Ishikawa (cell line): ENCODE measurements at regions not wholly inside any gene's neighbourhood (a gene's known extent, or its start where the extent isn't known, plus 50 kb on each side); places are given as distances from the start of the nearest gene placed in this dataset.

Experiments
- CREB1 ChIP-seq: IDR thresholded peaks from 2 replicates; pipeline ENCODE4 v1.6.1; 2012; ENCODE audit warnings: low read depth
- EP300 ChIP-seq: IDR thresholded peaks from 2 replicates; pipeline ENCODE4 v1.6.1; 2012; ENCODE audit warnings: borderline replicate concordance
- TAF1 ChIP-seq: IDR thresholded peaks from 2 replicates; pipeline ENCODE4 v1.6.1; 2012; ENCODE audit warnings: low read depth, mild to moderate bottlenecking
- YY1 ChIP-seq: IDR thresholded peaks from 2 replicates; pipeline ENCODE4 v1.6.1; 2012; ENCODE audit warnings: low read depth
- TF ChIP-seq, protein P1 (sequence below): IDR thresholded peaks from 2 replicates; pipeline ENCODE4 v1.6.1; 2012; ENCODE audit warnings: low read depth, mild to moderate bottlenecking
- TF ChIP-seq, protein P2 (sequence below): IDR thresholded peaks from 2 replicates; pipeline ENCODE4 v1.6.1; 2012

DNA sequence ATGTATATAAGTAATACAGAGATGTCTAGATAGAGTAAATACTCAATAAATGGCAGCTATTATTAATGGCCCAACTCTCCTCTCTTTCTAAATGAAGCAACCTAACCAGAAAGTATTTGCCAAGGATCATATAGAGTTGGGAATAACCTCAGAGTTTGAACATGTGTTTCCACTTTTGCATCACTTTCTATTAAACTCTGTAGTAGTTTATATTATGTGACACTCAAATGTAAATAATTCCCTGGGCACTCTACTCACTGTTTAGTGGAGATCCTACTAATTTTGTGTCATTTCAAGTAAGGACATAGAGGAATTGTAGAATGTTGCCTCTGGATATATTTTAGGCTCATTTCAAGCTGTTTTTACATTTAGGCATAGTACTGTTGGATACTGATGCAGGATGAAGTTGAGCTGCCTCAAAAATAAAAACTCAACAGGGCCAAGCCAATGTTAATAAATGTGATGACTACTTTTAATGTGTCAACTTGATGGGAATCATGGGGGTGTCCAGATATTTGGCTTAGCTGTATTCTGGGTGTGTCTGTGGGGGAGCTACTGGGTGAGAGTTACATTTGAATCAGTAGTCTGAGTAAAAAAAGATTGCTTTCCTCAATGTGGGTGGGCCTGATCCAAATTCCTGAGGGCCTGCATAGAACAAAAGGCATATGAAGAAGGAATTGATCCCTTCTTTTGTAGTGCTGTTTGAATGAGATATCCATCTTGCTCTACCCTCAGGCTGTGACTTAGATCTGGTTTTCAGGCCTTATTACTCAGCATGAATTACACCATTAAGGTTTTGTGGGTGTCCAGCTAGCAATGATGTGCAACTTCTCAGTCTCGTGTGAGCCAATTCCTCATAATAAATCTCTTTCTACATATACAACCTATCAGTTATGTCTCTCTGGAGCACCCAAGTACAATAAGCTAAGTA, 1368.2 kb downstream of the STIM2 start:
- no peak for TF ChIP-seq TAF1
- no peak for TF ChIP-seq CREB1
- TF ChIP-seq YY1 = no peak
- TF ChIP-seq, protein P1, sequence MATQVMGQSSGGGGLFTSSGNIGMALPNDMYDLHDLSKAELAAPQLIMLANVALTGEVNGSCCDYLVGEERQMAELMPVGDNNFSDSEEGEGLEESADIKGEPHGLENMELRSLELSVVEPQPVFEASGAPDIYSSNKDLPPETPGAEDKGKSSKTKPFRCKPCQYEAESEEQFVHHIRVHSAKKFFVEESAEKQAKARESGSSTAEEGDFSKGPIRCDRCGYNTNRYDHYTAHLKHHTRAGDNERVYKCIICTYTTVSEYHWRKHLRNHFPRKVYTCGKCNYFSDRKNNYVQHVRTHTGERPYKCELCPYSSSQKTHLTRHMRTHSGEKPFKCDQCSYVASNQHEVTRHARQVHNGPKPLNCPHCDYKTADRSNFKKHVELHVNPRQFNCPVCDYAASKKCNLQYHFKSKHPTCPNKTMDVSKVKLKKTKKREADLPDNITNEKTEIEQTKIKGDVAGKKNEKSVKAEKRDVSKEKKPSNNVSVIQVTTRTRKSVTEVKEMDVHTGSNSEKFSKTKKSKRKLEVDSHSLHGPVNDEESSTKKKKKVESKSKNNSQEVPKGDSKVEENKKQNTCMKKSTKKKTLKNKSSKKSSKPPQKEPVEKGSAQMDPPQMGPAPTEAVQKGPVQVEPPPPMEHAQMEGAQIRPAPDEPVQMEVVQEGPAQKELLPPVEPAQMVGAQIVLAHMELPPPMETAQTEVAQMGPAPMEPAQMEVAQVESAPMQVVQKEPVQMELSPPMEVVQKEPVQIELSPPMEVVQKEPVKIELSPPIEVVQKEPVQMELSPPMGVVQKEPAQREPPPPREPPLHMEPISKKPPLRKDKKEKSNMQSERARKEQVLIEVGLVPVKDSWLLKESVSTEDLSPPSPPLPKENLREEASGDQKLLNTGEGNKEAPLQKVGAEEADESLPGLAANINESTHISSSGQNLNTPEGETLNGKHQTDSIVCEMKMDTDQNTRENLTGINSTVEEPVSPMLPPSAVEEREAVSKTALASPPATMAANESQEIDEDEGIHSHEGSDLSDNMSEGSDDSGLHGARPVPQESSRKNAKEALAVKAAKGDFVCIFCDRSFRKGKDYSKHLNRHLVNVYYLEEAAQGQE = no peak
- TF ChIP-seq, protein P2, sequence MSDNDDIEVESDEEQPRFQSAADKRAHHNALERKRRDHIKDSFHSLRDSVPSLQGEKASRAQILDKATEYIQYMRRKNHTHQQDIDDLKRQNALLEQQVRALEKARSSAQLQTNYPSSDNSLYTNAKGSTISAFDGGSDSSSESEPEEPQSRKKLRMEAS = no peak
- TF ChIP-seq EP300 = no peak
